BJ (cell line): ENCODE measurements at regions not wholly inside any gene's neighbourhood (a gene's known extent, or its start where the extent isn't known, plus 50 kb on each side); places are given as distances from the start of the nearest gene placed in this dataset.
"Not testable (repeated sequence)": the region's sequence is repeated elsewhere in the genome, so short reads cannot be mapped to it uniquely, and the experiment has no call there.

Experiments
- CTCF ChIA-PET: fragments of 350-600 bp; formaldehyde crosslinking; extraction: SDS; loops from one replicate; lab custom pipeline; 2021; ENCODE audit warnings: antibody characterized with exemption, inconsistent platforms; lab: Yijun Ruan, JAX
- POLR2A ChIA-PET: fragments of 300-600 bp; sonication (Branson Sonifier 250); formaldehyde crosslinking; extraction: SDS; loops from one replicate; lab custom pipeline; 2021; ENCODE audit warnings: antibody characterized with exemption; lab: Charles Lee
- DNase-seq: peaks from one replicate; pipeline ENCODE4 v3.0.0-alpha.2; 2011; ENCODE audit warnings: low read depth
- H3K27me3 ChIP-seq: 2 replicates; pipeline ENCODE4 v1.6.0; 2011; ENCODE audit warnings: low read length; ENCODE audit not compliant: control insufficient read depth, insufficient read depth
- H3K36me3 ChIP-seq: 2 replicates; pipeline ENCODE4 v1.5.1; 2011; ENCODE audit warnings: low read length; ENCODE audit not compliant: control insufficient read depth, insufficient read depth
- H3K4me3 ChIP-seq: 2 replicates; pipeline ENCODE4 v1.5.1; 2011; ENCODE audit warnings: low read depth, mild to moderate bottlenecking, control low read depth, low read length
- CTCF ChIP-seq: IDR thresholded peaks from 2 replicates; pipeline ENCODE4 v1.5.1; 2011; ENCODE audit warnings: low read depth, mild to moderate bottlenecking, control low read depth, inconsistent platforms, low read length, moderate library complexity; ENCODE audit not compliant: insufficient read depth

DNA sequence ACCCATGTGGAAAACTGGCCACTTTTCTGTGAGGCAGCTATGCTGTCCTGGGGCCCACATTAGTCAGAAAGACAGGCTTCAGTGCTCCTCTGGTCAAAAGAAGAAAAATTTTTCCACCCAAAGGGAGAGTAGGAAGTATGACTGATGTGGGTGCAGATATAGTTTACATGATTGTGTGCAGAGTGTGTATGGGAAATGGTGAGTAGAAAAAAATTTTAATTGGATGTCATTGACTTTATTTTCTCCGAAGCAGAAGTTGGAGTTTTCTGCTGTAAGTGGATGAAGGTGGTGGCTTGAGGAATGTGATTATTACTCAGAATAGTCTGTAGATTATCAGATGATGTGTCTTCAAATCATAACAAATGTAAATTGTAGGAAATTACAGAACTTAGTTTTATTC lies 241.5 kb upstream of the IGFBP7 start:
- Histone ChIP-seq H3K27me3 (no peaks in the 10 kb centered on the region), H3K4me3 (no peak overlapping the region), H3K36me3 (no peaks in the 10 kb centered on the region)
- no peak for DNase-seq
- ChIA-PET POLR2A (interaction anchor here (1.1 kb wide), 1 partner anchor 21 kb away, joined by 4 read pairs; no protein-coding TSS in a partner anchor), CTCF (no interaction called here)
- TF ChIP-seq CTCF, result no peak

- no peak for TF ChIP-seq CTCF
- POLR2A ChIA-PET, result interaction anchor here (0.6 kb wide), 1 partner anchor 31 kb away, joined by 3 read pairs; no protein-coding TSS in a partner anchor
- Histone ChIP-seq H3K36me3 (no peaks in the 10 kb centered on the region), H3K27me3 (0 out of 2 replicates have a peak, but pooled peaks cover 2% of the 10 kb centered on the region), H3K4me3 (no peak overlapping the region)
- DNase-seq, result no peak
- CTCF ChIA-PET, result interaction anchor here (0.9 to 2.5 kb wide), 4 partner anchors 34 to 181 kb away, joined by 3 to 10 read pairs (median 3); no protein-coding TSS in a partner anchor
Observed at GRCh38 chr4:57344296-57344695, 234.1 kb upstream of the IGFBP7 start.

DNA sequence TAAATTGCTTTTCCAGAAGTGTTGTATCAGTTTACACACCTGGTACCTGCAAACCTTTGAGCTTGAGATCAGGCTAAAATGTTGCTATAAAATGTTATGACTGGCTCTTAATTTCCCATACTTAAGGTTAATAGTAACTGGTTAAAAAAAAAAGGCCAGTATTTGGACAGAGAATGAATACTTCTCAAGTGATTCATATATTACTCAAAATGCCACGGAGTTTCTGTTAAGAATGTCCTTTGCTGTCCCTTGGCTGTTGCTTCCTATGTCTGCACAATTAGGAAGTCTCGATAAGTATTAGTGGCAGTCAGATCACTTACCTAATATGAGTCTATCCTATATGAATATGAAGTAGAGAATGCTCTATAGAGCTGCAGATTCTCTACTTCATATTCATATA lies 232.2 kb upstream of the IGFBP7 start:
- ChIA-PET CTCF (no interaction called here), POLR2A (no interaction called here)
- DNase-seq, result no peak
- no peaks in the 10 kb centered on the region for H3K36me3 ChIP-seq
- no peak for TF ChIP-seq CTCF
- H3K27me3 ChIP-seq, result 0 out of 2 replicates have a peak, but pooled peaks cover 2% of the 10 kb centered on the region
- no peak overlapping the region for H3K4me3 ChIP-seq

- CTCF ChIA-PET, H3K27me3 ChIP-seq, H3K4me3 ChIP-seq, H3K36me3 ChIP-seq, POLR2A ChIA-PET, DNase-seq: not testable (repeated sequence)
Observed at GRCh38 chr4:57338861-57339260, 228.7 kb upstream of the IGFBP7 start.

- DNase-seq, result no peak
- POLR2A ChIA-PET, result no interaction called here
- Histone ChIP-seq H3K36me3 (no peaks in the 10 kb centered on the region), H3K27me3 (peaks cover 2% of the 10 kb centered on the region; the same call in 1 of the 2 replicates), H3K4me3 (no peak overlapping the region)
- no peak for TF ChIP-seq CTCF
- CTCF ChIA-PET, result interaction anchor here (1.2 kb wide), 1 partner anchor 93 kb away, joined by 3 read pairs; no protein-coding TSS in a partner anchor
Observed at GRCh38 chr4:57333684-57334083, 223.5 kb upstream of the IGFBP7 start.

DNA sequence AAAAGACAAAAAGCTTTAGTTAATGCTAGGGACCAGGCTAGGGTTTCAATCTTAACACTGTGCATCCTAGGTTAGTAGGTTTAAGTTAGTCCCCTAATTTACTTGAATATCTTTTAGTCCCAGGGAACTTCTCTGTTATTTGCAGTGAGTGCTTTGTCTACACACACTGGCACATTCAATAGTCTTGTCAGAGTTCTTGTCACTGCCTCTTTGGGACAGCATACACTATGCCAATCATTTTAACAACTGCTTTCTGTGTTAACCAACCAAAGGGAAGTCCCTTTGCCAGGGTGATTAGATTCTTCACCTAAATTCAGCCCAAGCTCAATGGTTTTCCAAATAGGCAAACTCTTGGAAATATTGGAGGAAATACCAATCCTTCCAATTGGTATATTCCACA lies 221.8 kb upstream of the IGFBP7 start:
- peaks cover 2% of the 10 kb centered on the region; the same call in 1 of the 2 replicates for H3K27me3 ChIP-seq
- ChIA-PET POLR2A (no interaction called here), CTCF (no interaction called here)
- H3K36me3 ChIP-seq, result no peaks in the 10 kb centered on the region
- H3K4me3 ChIP-seq, result no peak overlapping the region
- no peak for TF ChIP-seq CTCF
- no peak for DNase-seq
